Inferior parietal cortex (tissue), 1 donor: ENCODE measurements at regions not wholly inside any gene's neighbourhood (a gene's known extent, or its start where the extent isn't known, plus 50 kb on each side); places are given as distances from the start of the nearest gene placed in this dataset.

Source experiments
- DNase-seq: peaks from one replicate; pipeline ENCODE4 v3.0.0-alpha.2; 2016; ENCODE audit errors: extremely low spot score

DNA sequence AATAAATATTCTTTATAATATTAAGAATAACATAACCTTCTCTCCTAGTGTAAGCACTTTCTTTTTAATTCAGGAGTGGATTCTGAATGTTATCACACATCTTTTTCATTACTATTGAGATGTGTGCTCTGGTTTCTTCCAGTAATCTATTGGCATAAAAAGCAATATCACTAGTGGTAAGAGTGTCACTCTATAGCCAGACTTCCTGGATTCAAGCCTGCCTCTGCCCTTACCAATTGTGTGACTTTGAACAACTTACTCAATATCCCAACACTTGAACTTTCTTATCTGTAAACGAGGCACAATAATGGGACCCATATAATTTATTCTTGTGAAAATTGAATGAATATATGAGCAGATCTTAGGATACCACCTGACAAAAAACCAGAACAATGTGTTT lies 71.0 kb downstream of the SEM1 start:
- DNase-seq: no peak

DNA sequence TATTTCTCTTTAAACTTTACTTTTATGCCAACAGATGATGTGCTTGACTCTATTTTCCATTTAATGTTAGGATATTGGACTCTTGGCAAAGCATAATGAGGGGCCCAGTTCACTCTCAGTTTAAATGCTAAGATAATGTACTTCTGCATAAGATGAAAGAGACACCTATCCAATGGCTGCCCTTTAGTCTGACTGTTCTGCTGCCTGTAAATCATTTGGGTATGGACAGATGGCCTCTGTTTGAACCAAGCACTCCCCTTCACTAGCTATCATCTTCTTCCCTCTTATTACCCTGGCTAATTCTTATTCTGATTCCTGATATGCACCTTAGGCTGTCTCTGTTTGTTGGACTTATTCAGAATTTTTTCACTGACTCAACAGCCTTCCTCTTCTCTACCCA lies 72.1 kb downstream of the SEM1 start:
- DNase-seq: no peak

DNA sequence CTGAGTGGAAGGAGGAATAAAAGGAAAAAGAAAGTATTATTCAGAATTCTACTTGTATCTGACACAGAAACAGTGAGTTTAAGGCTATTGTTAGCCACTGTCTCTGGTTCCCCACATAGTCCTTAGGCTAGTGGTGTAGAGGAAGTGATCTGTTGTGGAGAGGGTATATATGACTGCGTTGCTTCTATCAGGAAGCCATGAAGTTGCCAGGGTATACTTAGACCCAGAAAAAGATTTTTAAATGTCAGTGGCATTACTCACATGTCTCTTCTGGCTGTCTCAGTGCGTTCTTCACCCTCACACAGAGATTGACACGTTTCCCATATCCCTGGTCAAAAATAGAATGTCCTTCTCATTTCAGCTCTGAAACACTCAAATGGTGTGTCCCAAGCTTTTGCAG lies 72.7 kb downstream of the SEM1 start:
- no peak for DNase-seq

DNA sequence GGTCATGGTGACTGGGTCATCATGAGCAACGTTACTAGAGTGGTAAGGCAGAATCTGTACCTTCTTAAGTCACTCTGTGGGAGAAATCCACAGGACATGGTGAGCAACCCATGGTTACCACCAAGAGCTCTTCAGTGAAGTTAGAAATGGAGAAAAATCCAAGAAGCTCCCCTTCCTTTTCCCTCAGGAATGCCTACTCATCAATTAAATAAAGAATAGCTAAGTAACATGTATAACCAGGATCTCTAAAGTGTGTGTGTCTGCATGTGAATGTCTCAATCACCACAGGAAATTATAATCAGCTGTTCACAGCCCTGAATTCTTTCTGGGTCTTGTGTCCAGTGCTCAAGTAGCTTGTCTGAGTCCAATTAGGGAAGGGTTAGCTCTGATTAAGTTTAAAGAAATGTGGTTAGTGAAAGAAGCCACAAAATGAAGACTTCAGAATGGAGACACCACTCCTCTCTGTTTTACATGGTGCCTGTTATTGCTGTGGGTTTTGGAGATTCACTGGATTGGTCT lies 73.2 kb downstream of the SEM1 start:
- no peak for DNase-seq

DNA sequence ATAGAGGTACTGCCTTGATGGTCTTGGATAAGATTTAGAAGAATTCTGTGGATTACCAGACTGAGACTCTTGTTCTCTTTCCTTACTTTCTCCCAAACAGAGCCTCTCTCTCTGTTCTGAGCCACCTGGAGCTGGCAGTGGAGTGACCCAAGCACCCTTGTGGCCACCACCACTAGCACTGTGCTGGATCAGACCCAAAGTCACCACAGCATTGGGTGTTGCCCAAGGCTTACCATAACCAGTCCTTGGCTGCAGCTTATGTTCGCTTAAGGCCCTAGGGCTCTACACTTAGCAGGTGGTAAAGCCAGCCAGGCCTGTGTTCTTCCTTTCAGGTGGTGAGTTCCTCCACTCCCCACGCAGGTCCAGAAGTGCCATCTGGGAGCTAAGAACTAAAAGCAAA lies 79.8 kb downstream of the SEM1 start:
- no peak for DNase-seq

DNA sequence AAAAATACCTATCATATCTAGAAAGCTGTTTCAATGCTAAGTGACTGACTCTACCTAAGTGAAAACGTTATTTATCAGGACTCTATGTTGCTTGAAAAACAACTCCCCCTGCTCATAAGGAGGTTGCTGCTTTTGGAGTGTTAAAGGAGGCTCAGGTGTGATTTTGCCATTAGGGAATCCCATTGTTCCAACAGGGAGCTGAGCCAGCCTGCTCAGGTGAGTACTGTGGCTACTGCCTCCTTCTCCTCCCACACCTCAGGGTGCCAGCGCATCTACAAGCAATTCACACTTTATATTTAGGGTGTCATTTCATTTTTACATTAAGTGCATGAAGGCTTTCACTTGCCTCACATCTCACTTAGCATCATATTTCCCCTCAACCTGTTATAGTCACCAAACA lies 84.7 kb downstream of the SEM1 start:
- no peak for DNase-seq

DNA sequence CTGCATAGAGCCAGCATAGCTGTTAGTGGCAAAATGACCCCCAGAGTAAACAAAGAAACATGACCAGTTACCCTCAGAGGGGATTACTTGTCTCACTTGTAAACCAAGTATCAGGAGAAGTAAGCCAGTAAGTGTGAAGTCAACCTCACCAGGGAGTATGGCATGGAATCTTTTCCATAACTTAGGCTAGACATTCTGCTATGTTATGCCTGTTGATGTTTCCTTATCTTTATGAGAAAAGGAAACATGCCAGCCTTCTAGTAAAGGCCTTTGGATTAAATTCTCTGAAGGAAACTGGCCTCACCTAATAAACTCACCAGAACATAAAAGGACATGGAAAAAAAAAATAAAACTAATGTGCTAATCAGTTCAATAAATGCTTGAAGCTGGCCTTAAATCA lies 87.7 kb downstream of the SEM1 start:
- DNase-seq: no peak

DNA sequence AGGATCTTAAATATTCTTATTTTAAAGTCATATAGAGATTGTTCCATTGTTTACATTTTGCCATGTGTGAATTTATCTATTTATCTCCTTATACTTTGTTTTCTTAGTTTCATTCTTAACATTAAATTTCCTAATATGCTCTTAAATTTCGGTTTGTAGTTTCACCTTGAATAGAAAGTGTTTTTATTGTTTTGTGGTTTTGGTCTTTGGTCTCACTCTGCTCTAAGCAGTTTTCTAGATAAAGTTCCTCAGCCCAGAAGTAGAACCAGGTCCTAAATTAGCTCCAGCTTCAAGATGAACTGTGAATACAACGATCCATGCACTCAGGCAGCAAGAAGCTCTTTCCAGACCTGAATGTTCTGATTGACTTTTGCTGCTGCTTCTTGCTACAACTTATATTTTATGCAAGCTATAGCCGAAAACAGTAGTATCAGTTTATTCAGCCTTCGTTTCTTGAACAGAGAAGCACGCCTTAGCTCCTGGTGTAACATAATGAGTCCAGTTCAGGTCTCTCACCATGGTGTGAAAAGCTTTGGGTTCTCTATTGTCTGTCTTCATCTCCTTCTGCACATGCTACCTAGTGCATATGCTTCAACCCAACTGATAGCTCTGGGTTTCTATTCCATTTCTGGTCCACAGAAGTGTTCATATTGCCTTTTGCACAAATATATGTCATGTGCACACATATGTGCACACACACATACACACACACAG lies 95.3 kb downstream of the SEM1 start:
- DNase-seq: no peak

DNA sequence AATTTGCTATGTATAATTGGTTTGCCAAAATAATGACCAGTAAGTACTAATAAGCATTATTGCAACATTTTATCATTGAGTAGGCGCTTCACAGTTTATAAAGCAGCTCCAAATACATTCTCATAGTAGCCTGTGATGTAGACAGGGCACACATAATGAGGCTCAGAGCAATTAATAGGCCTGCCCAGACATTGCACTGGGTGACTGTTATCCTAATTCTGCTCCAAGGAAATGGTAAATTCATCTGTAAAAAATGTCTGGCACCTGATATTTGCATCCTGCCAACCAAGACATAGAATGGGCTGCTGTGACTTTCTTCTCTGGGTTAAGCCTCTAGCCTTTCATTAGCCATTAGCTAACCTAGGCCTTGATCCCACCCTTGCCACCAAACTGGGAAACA lies 97.6 kb downstream of the SEM1 start:
- no peak for DNase-seq

DNA sequence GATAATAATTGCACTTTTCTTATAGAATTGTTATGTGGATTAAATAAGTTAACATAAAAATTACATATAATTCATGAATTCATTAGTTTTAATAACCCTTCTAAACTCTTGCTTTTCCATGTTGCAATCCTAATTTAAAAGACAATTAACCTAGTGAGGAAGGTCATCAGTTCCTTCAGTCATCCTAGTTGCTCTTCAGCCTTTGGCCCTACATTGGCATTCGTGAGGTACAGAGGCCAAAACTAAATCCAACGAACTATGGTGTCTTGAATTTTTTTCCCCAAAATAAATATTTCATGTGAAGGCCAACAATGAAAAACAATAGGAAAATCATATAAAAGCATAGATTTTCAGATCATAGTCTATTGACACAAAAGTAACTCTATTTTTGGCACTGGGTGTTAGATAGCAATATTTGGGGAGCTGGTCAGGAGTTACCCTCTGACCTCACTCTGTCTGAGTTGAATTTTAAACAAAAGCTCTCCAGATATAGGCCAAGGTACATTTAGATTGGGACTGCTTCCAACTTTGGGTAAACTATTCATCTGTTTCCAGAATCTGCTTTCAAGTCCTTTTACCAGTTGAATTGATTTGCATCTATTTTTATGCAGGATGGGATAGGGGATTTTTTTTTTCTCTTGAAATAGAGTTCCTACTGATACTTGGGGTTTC lies 104.5 kb downstream of the SEM1 start:
- DNase-seq: no peak

DNA sequence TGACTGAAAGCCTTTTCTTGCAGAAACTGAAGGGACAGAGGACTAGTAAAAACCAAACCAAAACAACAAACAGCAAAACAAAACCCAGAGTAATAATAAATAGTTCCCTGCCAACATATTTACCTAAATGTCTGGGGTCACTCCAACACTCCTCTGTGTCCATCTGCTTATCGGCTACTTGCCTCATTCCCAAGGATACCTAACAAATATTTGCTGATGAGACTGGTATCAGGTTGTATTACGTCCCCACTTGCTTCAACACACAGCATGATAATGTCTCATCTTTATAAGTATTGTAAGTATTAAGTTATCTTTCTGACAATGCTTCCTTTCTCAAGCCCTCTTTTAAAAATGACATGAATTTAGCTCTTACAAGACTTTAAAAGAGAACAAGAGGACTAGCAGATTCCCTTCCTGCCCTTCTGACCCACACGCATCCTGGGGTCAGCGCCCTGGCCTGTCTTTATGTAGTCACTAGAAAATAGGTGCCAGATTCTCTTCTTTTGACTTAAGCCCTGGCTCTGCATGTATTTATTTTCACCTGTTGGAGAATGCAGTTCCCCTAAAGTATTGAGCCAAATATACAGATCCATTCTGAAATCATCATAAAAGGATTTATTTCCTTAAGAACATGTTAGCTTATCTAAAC lies 110.2 kb downstream of the SEM1 start:
- DNase-seq: no peak

DNA sequence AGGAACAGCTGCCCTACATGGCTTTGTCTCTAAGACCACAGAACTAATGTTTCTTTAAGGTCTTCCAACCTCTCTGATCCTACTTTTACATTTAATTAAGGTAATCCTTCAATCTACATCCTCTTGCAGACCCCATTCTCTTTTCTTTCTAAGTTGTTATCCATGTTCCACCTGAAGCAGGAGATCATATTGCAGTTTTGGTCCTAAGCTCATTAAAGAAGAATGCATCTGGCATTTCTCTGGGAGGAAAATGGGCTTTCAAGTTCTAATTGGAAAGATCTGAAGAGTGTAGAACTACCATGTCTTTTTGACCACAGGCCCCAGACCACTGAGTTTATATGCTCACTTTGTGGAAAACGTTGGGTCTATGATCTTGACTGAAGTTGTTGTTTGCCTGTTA lies 111.2 kb downstream of the SEM1 start:
- no peak for DNase-seq

DNA sequence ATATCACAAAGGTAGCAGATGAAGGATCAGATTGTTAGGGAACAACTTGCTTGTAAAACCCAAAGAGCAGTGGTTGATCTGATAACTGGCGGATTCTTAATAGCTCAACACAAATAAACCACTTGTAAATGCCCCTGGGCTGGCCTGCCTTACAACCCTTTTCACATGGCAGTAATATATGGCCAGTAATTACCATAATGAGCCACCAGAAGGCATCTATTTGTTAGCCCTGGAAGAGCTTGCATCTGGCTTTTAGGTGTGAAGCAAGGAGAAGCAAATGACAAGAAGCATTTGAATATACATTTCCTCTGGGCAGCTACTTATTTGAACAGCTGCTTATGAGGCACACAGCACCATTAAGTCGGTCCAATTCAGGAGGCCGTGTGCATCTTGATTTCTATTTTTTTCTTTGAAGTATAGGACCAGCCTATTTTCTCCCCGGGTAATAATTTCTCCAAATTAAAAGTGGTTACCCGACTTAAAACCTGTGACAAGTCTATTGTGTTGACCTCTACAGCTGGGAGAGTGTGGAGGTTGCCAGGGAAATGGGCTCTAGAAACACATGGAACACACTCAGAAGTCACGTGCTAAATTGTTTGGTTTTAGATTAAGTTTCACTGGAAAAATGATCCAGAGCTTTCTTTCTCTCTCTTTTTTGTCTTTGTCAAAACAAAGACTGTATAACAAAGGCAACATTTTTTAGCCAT lies 113.4 kb downstream of the SEM1 start:
- no peak for DNase-seq

DNA sequence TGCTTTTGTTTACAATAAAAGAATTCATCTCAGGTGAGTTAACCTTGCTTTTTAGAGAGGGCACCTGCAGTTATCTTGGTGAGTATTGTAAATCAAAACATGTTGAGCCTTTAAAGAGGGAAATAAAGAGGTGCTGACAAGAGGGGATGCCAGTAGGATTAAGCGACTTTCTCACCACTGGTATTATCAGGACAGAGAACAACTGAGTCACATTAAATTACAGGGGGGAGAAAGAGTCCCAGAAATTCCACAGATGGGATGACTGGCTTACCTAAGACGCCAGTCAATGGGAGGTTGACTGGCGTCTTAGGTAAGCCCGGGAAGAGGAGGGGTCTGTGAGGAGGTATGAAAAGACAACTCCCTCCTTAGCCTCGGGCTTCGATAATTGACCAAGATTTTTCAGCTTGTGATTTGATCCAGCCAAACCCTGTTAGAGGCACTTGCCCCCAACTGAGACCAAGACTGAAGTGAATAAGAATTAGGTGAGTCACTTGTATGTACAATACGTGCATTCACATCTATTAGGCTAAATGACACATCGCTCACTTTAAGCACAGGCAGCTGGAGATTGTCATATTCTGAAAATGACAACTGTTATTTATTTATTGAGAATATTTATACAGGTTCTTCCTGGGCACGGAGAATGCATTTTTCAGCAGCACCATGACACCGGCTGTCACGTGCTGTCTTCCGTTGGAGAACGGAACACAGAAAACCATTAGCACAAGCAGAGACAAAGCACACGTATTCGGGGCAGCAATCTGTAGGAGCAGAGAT lies 117.6 kb downstream of the SEM1 start:
- no peak for DNase-seq

DNA sequence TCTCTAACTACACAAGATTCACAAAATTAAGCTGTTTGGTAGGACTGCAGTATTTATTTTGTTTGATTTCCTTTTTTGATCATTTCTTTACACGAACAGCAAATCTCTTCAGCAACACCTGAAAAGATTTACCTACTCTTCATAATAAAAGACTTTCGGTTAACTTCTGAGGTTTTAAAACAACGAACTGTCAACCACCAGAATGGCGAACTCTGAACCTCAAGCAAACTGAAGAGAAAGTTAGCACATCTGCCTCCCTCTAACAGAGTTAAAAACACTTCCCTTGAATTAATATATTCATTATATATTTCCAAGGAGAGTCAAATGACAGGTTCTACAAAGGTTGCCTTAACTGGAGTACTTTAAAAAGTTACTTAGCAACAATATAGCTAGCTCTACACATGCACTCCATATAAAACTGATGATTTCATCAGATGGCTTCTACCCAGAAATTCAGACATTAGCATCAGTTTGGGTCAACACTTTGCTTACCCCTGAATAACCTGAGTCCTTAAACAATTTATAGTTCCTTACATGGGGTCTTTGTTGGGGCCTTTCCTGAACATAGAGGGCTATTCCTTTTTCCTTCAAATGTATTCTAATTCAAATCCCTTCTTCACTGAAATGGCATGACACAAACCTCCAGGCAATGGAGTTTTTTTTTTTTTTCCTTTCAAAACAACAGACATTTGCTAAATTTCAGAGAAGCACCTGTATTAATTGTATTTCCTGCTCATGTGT lies 118.3 kb downstream of the SEM1 start:
- DNase-seq: no peak

DNA sequence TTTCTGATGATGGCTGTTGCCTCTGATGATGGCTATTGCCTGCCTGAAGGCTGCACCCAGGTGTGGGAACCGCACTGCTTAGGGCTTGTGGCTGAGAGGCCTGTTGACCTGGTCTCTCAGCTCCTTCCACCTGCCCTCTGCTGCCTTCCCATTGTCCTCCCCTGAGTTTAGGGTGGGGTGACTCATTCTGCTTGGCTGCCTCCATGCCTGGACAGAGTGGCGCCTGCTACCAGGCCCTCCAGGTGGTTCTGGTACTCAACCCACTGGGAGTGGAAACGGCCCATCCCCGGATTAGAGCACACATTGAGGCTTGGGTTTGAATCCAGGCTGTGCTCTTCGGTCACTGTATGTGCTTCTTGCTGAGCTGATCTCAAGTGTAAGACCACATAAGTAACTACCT lies 120.6 kb downstream of the SEM1 start:
- no peak for DNase-seq

DNA sequence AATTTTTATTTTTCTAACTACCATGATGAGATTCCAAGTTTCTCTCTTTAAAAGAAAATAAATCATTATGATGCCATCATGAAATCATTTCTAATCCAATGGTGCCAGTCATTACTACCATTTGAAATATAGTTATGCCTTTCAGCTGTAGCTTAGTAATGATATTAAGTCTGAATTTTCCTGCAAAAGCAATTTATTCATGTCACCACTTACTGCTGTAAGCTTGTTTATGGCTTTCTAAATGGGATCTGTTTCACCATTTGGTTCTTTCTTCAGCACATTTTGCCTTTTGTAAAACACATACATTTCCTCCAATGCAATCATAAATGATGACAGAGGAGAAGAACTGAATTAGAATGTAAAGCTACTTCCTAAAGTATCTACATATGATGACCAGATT lies 130.5 kb downstream of the SEM1 start:
- DNase-seq: no peak

DNA sequence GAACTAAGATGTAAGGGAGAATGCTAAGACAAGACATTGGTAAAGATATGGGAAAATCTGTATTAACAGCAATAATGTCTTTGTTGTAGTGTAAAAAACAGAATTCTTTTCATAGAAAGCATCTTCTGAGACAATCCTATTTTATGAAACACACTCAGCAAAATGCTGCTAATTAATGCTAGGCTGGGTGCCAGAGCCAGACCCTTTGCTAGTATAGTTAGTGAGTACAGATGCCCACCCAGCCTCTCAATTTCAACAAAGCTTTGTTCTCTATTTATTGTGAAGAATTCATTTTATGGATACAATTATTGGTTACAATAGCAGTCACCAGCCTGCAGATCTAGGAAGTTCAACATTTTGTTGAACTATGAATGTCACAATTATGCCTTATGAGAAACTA lies 131.0 kb downstream of the SEM1 start:
- DNase-seq: no peak

DNA sequence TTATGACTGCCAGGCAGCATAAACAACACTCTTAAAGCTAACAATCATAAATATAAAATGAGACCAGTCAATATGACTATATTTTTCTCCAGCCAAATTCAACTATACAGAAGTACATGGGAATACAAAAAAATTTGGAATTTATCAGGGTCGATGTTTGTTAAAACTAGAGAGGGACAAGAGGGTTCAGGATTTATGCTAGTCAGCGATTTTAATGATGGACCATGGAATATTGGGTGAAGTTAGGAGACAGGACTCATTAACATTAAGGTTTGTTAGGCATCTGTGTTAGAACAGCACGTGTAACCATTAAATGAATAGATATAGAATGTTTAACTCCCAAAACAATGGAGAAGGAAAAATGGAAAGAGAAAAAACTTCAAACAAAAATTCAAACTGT lies 146.2 kb downstream of the SEM1 start:
- no peak for DNase-seq

DNA sequence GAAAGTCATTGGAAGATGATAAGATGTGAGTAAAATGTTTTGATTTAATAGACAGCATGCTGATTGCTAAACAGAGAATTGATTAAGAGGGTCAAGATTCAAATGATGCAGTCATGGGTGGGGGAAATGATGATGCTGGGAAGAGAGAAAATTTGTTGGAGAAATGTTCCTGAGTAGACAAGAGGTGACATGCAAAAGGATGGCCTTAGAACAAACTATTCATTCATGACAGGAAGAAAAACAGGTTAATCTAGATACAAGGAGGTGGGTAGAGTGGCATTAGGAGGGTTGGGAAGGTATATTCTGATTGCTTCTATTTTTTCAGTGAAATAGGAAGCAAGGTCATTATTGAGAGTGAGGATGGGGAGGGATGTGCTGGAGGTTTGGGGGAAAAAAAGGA lies 146.7 kb downstream of the SEM1 start:
- no peak for DNase-seq

DNA sequence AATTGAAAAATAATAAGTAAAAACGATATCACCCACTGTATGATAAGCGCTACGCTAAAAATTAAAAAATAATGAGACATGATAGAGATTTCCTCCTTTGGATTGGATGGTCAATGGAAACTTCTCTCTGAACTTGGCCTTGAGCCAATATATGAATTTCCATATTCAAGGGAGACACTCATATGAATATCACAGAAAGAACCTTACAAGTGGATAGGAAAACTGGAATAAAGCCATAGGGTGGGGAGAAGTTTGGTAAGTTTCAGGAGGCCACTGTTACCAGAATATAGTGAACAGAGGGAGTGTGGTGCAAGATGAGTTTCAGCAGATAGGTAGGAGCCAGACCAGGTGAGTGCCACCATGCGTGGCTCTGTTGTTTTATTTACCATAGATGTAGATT lies 147.2 kb downstream of the SEM1 start:
- DNase-seq: no peak
